Nephron (organoid): ENCODE measurements at regions not wholly inside any gene's neighbourhood (a gene's known extent, or its start where the extent isn't known, plus 50 kb on each side); places are given as distances from the start of the nearest gene placed in this dataset.

Experiments
- H3K27ac Mint-ChIP-seq, 3 experiments: 2 replicates each; pipeline ENCODE4 v1.8.0; 2020; ENCODE audit warnings: mixed read lengths in 3 of 3, mild to moderate bottlenecking in 2 of 3, moderate library complexity in 1 of 3
- H3K27me3 Mint-ChIP-seq: 2 replicates; pipeline ENCODE4 v1.8.0; 2021; ENCODE audit warnings: low read depth, mild to moderate bottlenecking, moderate library complexity, mixed read lengths
- H3K36me3 Mint-ChIP-seq: 2 replicates; pipeline ENCODE4 v1.8.0; 2020; ENCODE audit warnings: low read depth, mixed read lengths
- H3K4me1 Mint-ChIP-seq: 2 replicates; pipeline ENCODE4 v1.8.0; 2020; ENCODE audit warnings: mixed read lengths
- H3K4me3 Mint-ChIP-seq, 3 experiments: 2 replicates each; pipeline ENCODE4 v1.8.0; 2020; ENCODE audit warnings: mild to moderate bottlenecking in 3 of 3, mixed read lengths in 3 of 3, moderate library complexity in 2 of 3
- H3K9me3 Mint-ChIP-seq: 2 replicates; pipeline ENCODE4 v1.8.0; 2020; ENCODE audit warnings: mixed read lengths
- CTCF ChIP-seq, 3 experiments: fragments of 200-600 bp; sonication (generic); IDR thresholded peaks; one replicate each; pipeline ENCODE4 v1.5.0; 2021; ENCODE audit warnings: antibody characterized with exemption in 3 of 3; ENCODE audit not compliant: unreplicated experiment in 3 of 3

- TF ChIP-seq CTCF (IDR thresholded peaks at IDR 0.05; ENCODE audit: unreplicated experiment in 3 of 3), result no peak
- no peaks in the 10 kb centered on the region for H3K4me1 Mint-ChIP-seq
- no peaks in the 10 kb centered on the region for H3K9me3 Mint-ChIP-seq
- H3K36me3 Mint-ChIP-seq, result no peaks in the 10 kb centered on the region
- no peak overlapping the region for H3K4me3 Mint-ChIP-seq
- no peak overlapping the region for H3K27ac Mint-ChIP-seq
- peaks cover 84% of the 10 kb centered on the region for H3K27me3 Mint-ChIP-seq
Observed at GRCh38 chr11:19337779-19338178, 97.0 kb upstream of the E2F8 start.

GRCh38 chr11:19336331-19336730 is 95.6 kb upstream of the E2F8 start:
- Mint-ChIP-seq H3K36me3 (no peaks in the 10 kb centered on the region), H3K27me3 (peaks cover 84% of the 10 kb centered on the region), H3K4me3 (no peak overlapping the region), H3K4me1 (no peaks in the 10 kb centered on the region), H3K27ac (no peak overlapping the region), H3K9me3 (no peaks in the 10 kb centered on the region)
- no peak for TF ChIP-seq CTCF (IDR thresholded peaks at IDR 0.05; ENCODE audit: unreplicated experiment in 3 of 3)

GRCh38 chr11:19332476-19332875 is 91.7 kb upstream of the E2F8 start:
- Mint-ChIP-seq H3K9me3 (no peaks in the 10 kb centered on the region), H3K27ac (no peak overlapping the region)
- TF ChIP-seq CTCF (IDR thresholded peaks at IDR 0.05; ENCODE audit: unreplicated experiment in 3 of 3), result no peak

GRCh38 chr11:19330416-19330815 is 89.7 kb upstream of the E2F8 start:
- Mint-ChIP-seq H3K4me3 (no peak overlapping the region), H3K36me3 (no peaks in the 10 kb centered on the region), H3K27me3 (peaks cover 73% of the 10 kb centered on the region), H3K27ac (no peak overlapping the region), H3K4me1 (peaks cover 6% of the 10 kb centered on the region), H3K9me3 (no peaks in the 10 kb centered on the region)
- no peak for TF ChIP-seq CTCF (IDR thresholded peaks at IDR 0.05; ENCODE audit: unreplicated experiment in 3 of 3)

More at GRCh38 chr11:19332476-19332875, 91.7 kb upstream of the E2F8 start:
- Mint-ChIP-seq H3K4me3 (no peak overlapping the region), H3K4me1 (peaks cover 6% of the 10 kb centered on the region), H3K36me3 (no peaks in the 10 kb centered on the region), H3K27me3 (peaks cover 79% of the 10 kb centered on the region)

GRCh38 chr11:19329970-19330369 is 89.2 kb upstream of the E2F8 start:
- H3K36me3 Mint-ChIP-seq, result no peaks in the 10 kb centered on the region
- peaks cover 6% of the 10 kb centered on the region for H3K4me1 Mint-ChIP-seq
- peaks cover 72% of the 10 kb centered on the region for H3K27me3 Mint-ChIP-seq
- no peak overlapping the region for H3K27ac Mint-ChIP-seq
- H3K9me3 Mint-ChIP-seq, result no peaks in the 10 kb centered on the region
- TF ChIP-seq CTCF (IDR thresholded peaks at IDR 0.05; ENCODE audit: unreplicated experiment in 3 of 3), result no peak
- H3K4me3 Mint-ChIP-seq, result no peak overlapping the region

GRCh38 chr11:19328586-19329311 is 88.0 kb upstream of the E2F8 start:
- Mint-ChIP-seq H3K4me3 (no peak overlapping the region), H3K27me3 (peaks cover 73% of the 10 kb centered on the region), H3K27ac (no peak overlapping the region), H3K36me3 (no peaks in the 10 kb centered on the region), H3K9me3 (peaks cover 3% of the 10 kb centered on the region), H3K4me1 (peaks cover 6% of the 10 kb centered on the region)
- no peak for TF ChIP-seq CTCF (IDR thresholded peaks at IDR 0.05; ENCODE audit: unreplicated experiment in 3 of 3)
